CD4-positive, alpha-beta T cell treated with Interleukin-17A for 4 hours (primary cell): ENCODE measurements at regions not wholly inside any gene's neighbourhood (a gene's known extent, or its start where the extent isn't known, plus 50 kb on each side); places are given as distances from the start of the nearest gene placed in this dataset.

Source experiments
- DNase-seq: peaks from one replicate; pipeline ENCODE4 v3.0.0-alpha.2; 2020; ENCODE audit warnings: mixed read lengths

- no peak for DNase-seq
Measured at GRCh38 chr1:55695552-55695951, 480.4 kb upstream of the USP24 start.

GRCh38 chr1:55695151-55695550 is 480.0 kb upstream of the USP24 start:
- DNase-seq = no peak

- no peak for DNase-seq
Measured at GRCh38 chr1:55694310-55694801, 479.2 kb upstream of the USP24 start.

GRCh38 chr1:55692726-55693125 is 477.6 kb upstream of the USP24 start:
- DNase-seq = no peak

GRCh38 chr1:55690366-55690765 is 475.2 kb upstream of the USP24 start:
- no peak for DNase-seq

- DNase-seq = no peak
Measured at GRCh38 chr1:55689800-55690199, 474.6 kb upstream of the USP24 start.

GRCh38 chr1:55685560-55685959 is 470.4 kb upstream of the USP24 start:
- no peak for DNase-seq

GRCh38 chr1:55684131-55684650 is 469.0 kb upstream of the USP24 start:
- DNase-seq = no peak

- no peak for DNase-seq
Measured at GRCh38 chr1:55682198-55682597, 467.0 kb upstream of the USP24 start.

GRCh38 chr1:55679971-55680370 is 464.8 kb upstream of the USP24 start:
- no peak for DNase-seq

- no peak for DNase-seq
Measured at GRCh38 chr1:55673416-55673815, 458.3 kb upstream of the USP24 start.

GRCh38 chr1:55670331-55671082 is 455.3 kb upstream of the USP24 start:
- DNase-seq = no peak

- DNase-seq = no peak
Measured at GRCh38 chr1:55669293-55669692, 454.1 kb upstream of the USP24 start.

GRCh38 chr1:55662875-55663274 is 447.7 kb upstream of the USP24 start:
- no peak for DNase-seq

- DNase-seq = no peak
Measured at GRCh38 chr1:55658917-55659316, 443.8 kb upstream of the USP24 start.

- no peak for DNase-seq
Measured at GRCh38 chr1:55654750-55655149, 439.6 kb upstream of the USP24 start.

- DNase-seq = no peak
Measured at GRCh38 chr1:55654171-55654570, 439.0 kb upstream of the USP24 start.

- DNase-seq = no peak
Measured at GRCh38 chr1:55650444-55650843, 435.3 kb upstream of the USP24 start.

- no peak for DNase-seq
Measured at GRCh38 chr1:55646181-55646580, 431.0 kb upstream of the USP24 start.

- no peak for DNase-seq
Measured at GRCh38 chr1:55645270-55645669, 430.1 kb upstream of the USP24 start.

GRCh38 chr1:55641947-55642346 is 426.8 kb upstream of the USP24 start:
- no peak for DNase-seq

- DNase-seq = peak; percentile 47
Measured at GRCh38 chr1:55640708-55641473, 425.7 kb upstream of the USP24 start.

GRCh38 chr1:55639526-55639925 is 424.4 kb upstream of the USP24 start:
- no peak for DNase-seq

- no peak for DNase-seq
Measured at GRCh38 chr1:55639051-55639450, 423.9 kb upstream of the USP24 start.
